ENCODE measurements at regions not wholly inside any gene's neighbourhood (a gene's known extent, or its start where the extent isn't known, plus 50 kb on each side); places are given as distances from the start of the nearest gene placed in this dataset.

- TF ChIP-seq CTCF (conservative IDR thresholded peaks at IDR 0.05; ENCODE audit: low read length), result no peak
- Histone ChIP-seq H4K20me1 (ENCODE audit: insufficient read depth, low read length, poor library complexity, severe bottlenecking) (no peaks in the 10 kb centered on the region), H3F3A (ENCODE audit: low read depth) (no peaks in the 10 kb centered on the region), H3K4me3 (ENCODE audit: low read length, poor library complexity, severe bottlenecking) (no peak overlapping the region), H3K9me3 (ENCODE audit: insufficient read depth, low read depth, low read length) (no peaks in the 10 kb centered on the region; the same call in 1 of the 2 replicates), H3K79me2 (ENCODE audit: insufficient read depth, low read length) (no peaks in the 10 kb centered on the region), H2AFZ (ENCODE audit: low read length) (no peak overlapping the region), H3K4me2 (ENCODE audit: low read depth, low read length, poor library complexity, severe bottlenecking) (no peak overlapping the region), H3K4me1 (ENCODE audit: insufficient read depth, low read length, poor library complexity, severe bottlenecking) (no peaks in the 10 kb centered on the region), H3K9ac (ENCODE audit: low read depth, low read length, poor library complexity, severe bottlenecking) (no peak overlapping the region), H3K27me3 (ENCODE audit: insufficient read depth, low read length, poor library complexity, severe bottlenecking) (no peaks in the 10 kb centered on the region), H3K36me3 (ENCODE audit: insufficient read depth, low read length) (no peaks in the 10 kb centered on the region), H3K9me2 (replicated peaks; ENCODE audit: low read depth, low read length) (no peaks in the 10 kb centered on the region; the same call in 1 of the 2 replicates)
Observed at GRCh38 chr6:163793011-163793983, 378.8 kb downstream of the QKI start.

GRCh38 chr6:163790266-163790840 lies 375.8 kb downstream of the QKI start:
- no peak overlapping the region for H2AFZ ChIP-seq (ENCODE audit: low read length)
- H3K36me3 ChIP-seq (ENCODE audit: insufficient read depth, low read length), result no peaks in the 10 kb centered on the region
- TF ChIP-seq CTCF (conservative IDR thresholded peaks at IDR 0.05; ENCODE audit: low read length) (no peak), EZH2phosphoT487 (IDR thresholded peaks at IDR 0.05; ENCODE audit: borderline replicate concordance) (no peak)
- no peak overlapping the region for H3K4me2 ChIP-seq (ENCODE audit: low read depth, low read length, poor library complexity, severe bottlenecking)
- H3K27me3 ChIP-seq (ENCODE audit: insufficient read depth, low read length, poor library complexity, severe bottlenecking), result no peaks in the 10 kb centered on the region
- H3K79me2 ChIP-seq (ENCODE audit: insufficient read depth, low read length), result no peaks in the 10 kb centered on the region
- no peaks in the 10 kb centered on the region for H4K20me1 ChIP-seq (ENCODE audit: insufficient read depth, low read length, poor library complexity, severe bottlenecking)
- H3K9me2 ChIP-seq (replicated peaks; ENCODE audit: low read depth, low read length), result no peaks in the 10 kb centered on the region
- H3F3A ChIP-seq (ENCODE audit: low read depth), result no peaks in the 10 kb centered on the region
- H3K9me3 ChIP-seq (ENCODE audit: insufficient read depth, low read depth, low read length), result no peaks in the 10 kb centered on the region
- H3K9ac ChIP-seq (ENCODE audit: low read depth, low read length, poor library complexity, severe bottlenecking), result no peak overlapping the region
- H3K4me3 ChIP-seq (ENCODE audit: low read length, poor library complexity, severe bottlenecking), result no peak overlapping the region
- no peaks in the 10 kb centered on the region for H3K4me1 ChIP-seq (ENCODE audit: insufficient read depth, low read length, poor library complexity, severe bottlenecking)

GRCh38 chr6:163789199-163789810 lies 374.8 kb downstream of the QKI start:
- Histone ChIP-seq H3K9me2 (replicated peaks; ENCODE audit: low read depth, low read length) (no peaks in the 10 kb centered on the region), H2AFZ (ENCODE audit: low read length) (no peak overlapping the region), H4K20me1 (ENCODE audit: insufficient read depth, low read length, poor library complexity, severe bottlenecking) (no peaks in the 10 kb centered on the region), H3K9ac (ENCODE audit: low read depth, low read length, poor library complexity, severe bottlenecking) (no peak overlapping the region), H3K4me3 (ENCODE audit: low read length, poor library complexity, severe bottlenecking) (no peak overlapping the region), H3K9me3 (ENCODE audit: insufficient read depth, low read depth, low read length) (no peaks in the 10 kb centered on the region), H3K36me3 (ENCODE audit: insufficient read depth, low read length) (no peaks in the 10 kb centered on the region), H3K27me3 (ENCODE audit: insufficient read depth, low read length, poor library complexity, severe bottlenecking) (no peaks in the 10 kb centered on the region), H3K4me1 (ENCODE audit: insufficient read depth, low read length, poor library complexity, severe bottlenecking) (no peaks in the 10 kb centered on the region), H3F3A (ENCODE audit: low read depth) (no peaks in the 10 kb centered on the region), H3K4me2 (ENCODE audit: low read depth, low read length, poor library complexity, severe bottlenecking) (no peak overlapping the region), H3K79me2 (ENCODE audit: insufficient read depth, low read length) (no peaks in the 10 kb centered on the region)
- TF ChIP-seq CTCF (conservative IDR thresholded peaks at IDR 0.05; ENCODE audit: low read length) (no peak), EZH2phosphoT487 (IDR thresholded peaks at IDR 0.05; ENCODE audit: borderline replicate concordance) (no peak)
